ENCODE measurements at regions not wholly inside any gene's neighbourhood (a gene's known extent, or its start where the extent isn't known, plus 50 kb on each side); places are given as distances from the start of the nearest gene placed in this dataset.
"Not testable (repeated sequence)": the region's sequence is repeated elsewhere in the genome, so short reads cannot be mapped to it uniquely, and the experiment has no call there.

- Mint-ChIP-seq H3K27ac (ENCODE audit: unreplicated experiment) (no peak overlapping the region), H3K4me3 (ENCODE audit: unreplicated experiment) (no peak overlapping the region), H3K4me1 (ENCODE audit: unreplicated experiment) (peaks cover 16% of the 10 kb centered on the region), H3K36me3 (ENCODE audit: low read depth, unreplicated experiment) (no peaks in the 10 kb centered on the region), H3K9me3 (ENCODE audit: unreplicated experiment) (no peaks in the 10 kb centered on the region), H3K27me3 (ENCODE audit: unreplicated experiment) (peaks cover 1% of the 10 kb centered on the region)
- no peak for DNase-seq (ENCODE audit: low spot score)
- TF ChIP-seq, protein P1, sequence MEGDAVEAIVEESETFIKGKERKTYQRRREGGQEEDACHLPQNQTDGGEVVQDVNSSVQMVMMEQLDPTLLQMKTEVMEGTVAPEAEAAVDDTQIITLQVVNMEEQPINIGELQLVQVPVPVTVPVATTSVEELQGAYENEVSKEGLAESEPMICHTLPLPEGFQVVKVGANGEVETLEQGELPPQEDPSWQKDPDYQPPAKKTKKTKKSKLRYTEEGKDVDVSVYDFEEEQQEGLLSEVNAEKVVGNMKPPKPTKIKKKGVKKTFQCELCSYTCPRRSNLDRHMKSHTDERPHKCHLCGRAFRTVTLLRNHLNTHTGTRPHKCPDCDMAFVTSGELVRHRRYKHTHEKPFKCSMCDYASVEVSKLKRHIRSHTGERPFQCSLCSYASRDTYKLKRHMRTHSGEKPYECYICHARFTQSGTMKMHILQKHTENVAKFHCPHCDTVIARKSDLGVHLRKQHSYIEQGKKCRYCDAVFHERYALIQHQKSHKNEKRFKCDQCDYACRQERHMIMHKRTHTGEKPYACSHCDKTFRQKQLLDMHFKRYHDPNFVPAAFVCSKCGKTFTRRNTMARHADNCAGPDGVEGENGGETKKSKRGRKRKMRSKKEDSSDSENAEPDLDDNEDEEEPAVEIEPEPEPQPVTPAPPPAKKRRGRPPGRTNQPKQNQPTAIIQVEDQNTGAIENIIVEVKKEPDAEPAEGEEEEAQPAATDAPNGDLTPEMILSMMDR (IDR thresholded peaks at IDR 0.05; ENCODE audit: unreplicated experiment): no peak
Measured at GRCh38 chr10:22137542-22137941, 80.3 kb downstream of the EBLN1 start.

- H3K4me3 Mint-ChIP-seq (ENCODE audit: unreplicated experiment): no peak overlapping the region
- no peaks in the 10 kb centered on the region for H3K36me3 Mint-ChIP-seq (ENCODE audit: low read depth, unreplicated experiment)
- peaks cover 16% of the 10 kb centered on the region for H3K4me1 Mint-ChIP-seq (ENCODE audit: unreplicated experiment)
- TF ChIP-seq, protein P1 (IDR thresholded peaks at IDR 0.05; ENCODE audit: unreplicated experiment): no peak
- no peak for DNase-seq (ENCODE audit: low spot score)
- H3K27ac Mint-ChIP-seq (ENCODE audit: unreplicated experiment): no peak overlapping the region
- peaks cover 1% of the 10 kb centered on the region for H3K27me3 Mint-ChIP-seq (ENCODE audit: unreplicated experiment)
- no peaks in the 10 kb centered on the region for H3K9me3 Mint-ChIP-seq (ENCODE audit: unreplicated experiment)
Measured at GRCh38 chr10:22135591-22135990, 82.2 kb downstream of the EBLN1 start.

GRCh38 chr10:22133749-22134624 is 83.8 kb downstream of the EBLN1 start:
- DNase-seq (ENCODE audit: low spot score): no peak
- no peaks in the 10 kb centered on the region for H3K36me3 Mint-ChIP-seq (ENCODE audit: low read depth, unreplicated experiment)
- H3K4me1 Mint-ChIP-seq (ENCODE audit: unreplicated experiment): peaks cover 16% of the 10 kb centered on the region
- peak overlapping the region; percentile 15 for H3K27ac Mint-ChIP-seq (ENCODE audit: unreplicated experiment)
- H3K9me3 Mint-ChIP-seq (ENCODE audit: unreplicated experiment): no peaks in the 10 kb centered on the region
- no peak overlapping the region for H3K4me3 Mint-ChIP-seq (ENCODE audit: unreplicated experiment)
- peaks cover 1% of the 10 kb centered on the region for H3K27me3 Mint-ChIP-seq (ENCODE audit: unreplicated experiment)
- TF ChIP-seq, protein P1 (IDR thresholded peaks at IDR 0.05; ENCODE audit: unreplicated experiment): no peak

DNA sequence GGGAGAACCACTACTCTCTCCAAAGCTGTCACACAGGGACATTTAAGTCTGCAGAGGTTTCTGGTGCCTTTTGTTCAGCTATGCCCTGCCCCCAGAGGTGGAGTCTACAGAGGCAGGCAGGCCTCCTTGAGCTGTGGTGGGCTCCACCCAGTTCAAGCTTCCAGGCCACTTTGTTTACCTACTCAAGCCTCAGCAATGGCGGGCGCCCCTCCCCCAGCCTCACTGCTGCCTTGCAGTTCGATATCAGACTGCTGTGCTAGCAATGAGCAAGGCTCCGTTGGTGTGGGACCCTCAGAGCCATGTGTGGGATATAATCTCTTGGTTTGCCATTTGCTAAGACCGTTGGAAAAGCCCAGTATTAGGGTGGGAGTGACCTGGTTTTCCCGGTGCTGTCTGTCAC is 87.0 kb downstream of the EBLN1 start:
- peaks cover 16% of the 10 kb centered on the region for H3K4me1 Mint-ChIP-seq (ENCODE audit: unreplicated experiment)
- DNase-seq (ENCODE audit: low spot score); H3K9me3 Mint-ChIP-seq (ENCODE audit: unreplicated experiment); H3K27me3 Mint-ChIP-seq (ENCODE audit: unreplicated experiment); H3K36me3 Mint-ChIP-seq (ENCODE audit: low read depth, unreplicated experiment); H3K27ac Mint-ChIP-seq (ENCODE audit: unreplicated experiment); H3K4me3 Mint-ChIP-seq (ENCODE audit: unreplicated experiment): not testable (repeated sequence)

DNA sequence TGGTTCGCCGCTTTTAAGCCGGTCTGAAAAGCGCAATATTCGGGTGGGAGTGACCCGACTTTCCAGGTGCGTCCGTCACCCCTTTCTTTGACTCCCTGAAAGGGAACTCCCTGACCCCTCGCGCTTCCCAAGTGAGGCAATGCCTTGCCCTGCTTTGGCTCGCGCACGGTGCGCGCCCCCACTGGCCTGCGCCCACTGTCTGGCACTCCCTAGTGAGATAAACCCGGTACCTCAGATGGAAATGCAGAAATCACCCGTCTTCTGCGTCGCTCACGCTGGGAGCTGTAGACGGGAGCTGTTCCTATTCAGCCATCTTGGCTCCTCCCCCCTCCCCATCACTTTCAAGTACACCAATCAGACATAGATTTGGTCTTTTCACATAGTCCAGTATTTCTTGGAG is 88.2 kb downstream of the EBLN1 start:
- H3K27me3 Mint-ChIP-seq (ENCODE audit: unreplicated experiment); H3K4me3 Mint-ChIP-seq (ENCODE audit: unreplicated experiment); H3K9me3 Mint-ChIP-seq (ENCODE audit: unreplicated experiment); H3K36me3 Mint-ChIP-seq (ENCODE audit: low read depth, unreplicated experiment); DNase-seq (ENCODE audit: low spot score); H3K27ac Mint-ChIP-seq (ENCODE audit: unreplicated experiment): not testable (repeated sequence)
- H3K4me1 Mint-ChIP-seq (ENCODE audit: unreplicated experiment): peaks cover 16% of the 10 kb centered on the region

- H3K27ac Mint-ChIP-seq (ENCODE audit: unreplicated experiment); H3K4me3 Mint-ChIP-seq (ENCODE audit: unreplicated experiment); H3K27me3 Mint-ChIP-seq (ENCODE audit: unreplicated experiment); H3K9me3 Mint-ChIP-seq (ENCODE audit: unreplicated experiment); H3K4me1 Mint-ChIP-seq (ENCODE audit: unreplicated experiment); DNase-seq (ENCODE audit: low spot score); H3K36me3 Mint-ChIP-seq (ENCODE audit: low read depth, unreplicated experiment): not testable (repeated sequence)
Measured at GRCh38 chr10:22121181-22121580, 96.6 kb downstream of the EBLN1 start.

DNA sequence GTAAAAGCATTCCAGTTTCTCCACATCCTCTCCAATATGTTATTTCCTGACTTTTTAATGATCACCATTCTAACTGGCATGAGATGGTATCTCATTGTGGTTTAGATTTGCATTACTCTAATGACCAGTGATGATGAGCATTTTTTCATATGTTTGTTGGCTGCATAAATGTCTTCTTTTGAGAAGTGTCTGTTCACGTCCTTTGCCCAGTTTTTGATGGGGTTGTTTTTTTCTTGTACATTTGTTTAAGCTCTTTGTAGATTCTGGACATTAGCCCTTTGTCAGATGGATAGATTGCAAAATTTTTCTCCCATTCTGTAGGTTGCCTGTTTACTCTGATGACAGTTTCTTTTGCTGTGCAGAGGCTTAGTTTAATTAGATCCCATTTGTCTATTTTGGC is 97.7 kb downstream of the EBLN1 start:
- not testable (repeated sequence) for H3K36me3 Mint-ChIP-seq (ENCODE audit: low read depth, unreplicated experiment); H3K4me3 Mint-ChIP-seq (ENCODE audit: unreplicated experiment); H3K27me3 Mint-ChIP-seq (ENCODE audit: unreplicated experiment); H3K27ac Mint-ChIP-seq (ENCODE audit: unreplicated experiment); DNase-seq (ENCODE audit: low spot score); H3K4me1 Mint-ChIP-seq (ENCODE audit: unreplicated experiment); H3K9me3 Mint-ChIP-seq (ENCODE audit: unreplicated experiment)

DNA sequence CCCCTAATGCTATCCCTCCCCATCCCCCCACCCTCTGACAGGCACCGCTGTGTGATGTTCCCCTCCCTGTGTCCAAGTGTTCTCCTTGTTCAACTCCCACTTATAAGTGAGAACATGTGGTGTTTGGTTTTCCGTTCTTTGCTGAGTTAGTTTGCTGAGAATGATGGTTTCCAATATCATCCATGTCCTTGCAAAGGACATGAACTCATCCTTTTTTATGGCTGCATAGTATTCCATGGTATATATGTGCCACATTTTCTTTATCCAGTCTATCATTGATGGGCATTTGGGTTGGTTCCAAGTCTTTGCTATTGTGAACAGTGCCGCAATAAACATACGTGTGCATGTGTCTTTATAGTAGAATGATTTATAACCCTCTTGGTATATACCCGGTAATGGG is 98.2 kb downstream of the EBLN1 start:
- not testable (repeated sequence) for H3K4me3 Mint-ChIP-seq (ENCODE audit: unreplicated experiment); DNase-seq (ENCODE audit: low spot score); H3K27ac Mint-ChIP-seq (ENCODE audit: unreplicated experiment); H3K4me1 Mint-ChIP-seq (ENCODE audit: unreplicated experiment); H3K27me3 Mint-ChIP-seq (ENCODE audit: unreplicated experiment); H3K36me3 Mint-ChIP-seq (ENCODE audit: low read depth, unreplicated experiment); H3K9me3 Mint-ChIP-seq (ENCODE audit: unreplicated experiment)

Data from endothelial cell (in vitro differentiated cells).